Transverse colon (tissue), 4 donors: ENCODE measurements at regions not wholly inside any gene's neighbourhood (a gene's known extent, or its start where the extent isn't known, plus 50 kb on each side); places are given as distances from the start of the nearest gene placed in this dataset.

ENCODE experiments used
- DNase-seq: peaks from one replicate; pipeline ENCODE4 v3.0.0-alpha.2; 2019
- H3K27ac ChIP-seq, 4 donors: fragments of 200-600 bp; sonication (generic); 2 replicates each; pipeline ENCODE4 v1.5.1; 2016 to 2018; ENCODE audit warnings: inconsistent platforms in 4 of 4
- H3K27me3 ChIP-seq: fragments of 200-600 bp; sonication (generic); 2 replicates; pipeline ENCODE4 v1.5.1; 2017; ENCODE audit warnings: inconsistent platforms
- H3K36me3 ChIP-seq, 4 donors: fragments of 200-600 bp; sonication (generic); 2 replicates each; pipeline ENCODE4 v1.5.1; 2017 to 2019; ENCODE audit warnings: inconsistent platforms in 4 of 4
- H3K4me1 ChIP-seq, 4 donors: fragments of 200-600 bp; sonication (generic); 2 replicates each; pipeline ENCODE4 v1.5.1; 2017 to 2020; ENCODE audit warnings: inconsistent platforms in 4 of 4
- H3K4me3 ChIP-seq, 4 donors: fragments of 200-600 bp; sonication (generic); 1 replicate in 1 of 4; 2 replicates in 3 of 4; pipeline versions ENCODE4 v1.5.1 to v1.6.1; 2017 to 2019; ENCODE audit warnings: inconsistent platforms in 4 of 4
- H3K9me3 ChIP-seq, 2 donors: fragments of 200-600 bp; sonication (generic); 2 replicates each; pipeline ENCODE4 v1.5.1; 2017 to 2019; ENCODE audit warnings: inconsistent platforms in 2 of 2
- EP300 ChIP-seq: sonication (generic); formaldehyde crosslinking; IDR thresholded peaks from one replicate; pipeline ENCODE4 v1.6.1; 2017; ENCODE audit warnings: antibody characterized with exemption, low read depth
- POLR2A ChIP-seq: fragments of 450-650 bp; IDR thresholded peaks from one replicate; pipeline ENCODE4 v1.6.1; 2016; ENCODE audit warnings: antibody characterized with exemption, mild to moderate bottlenecking, moderate library complexity
- POLR2AphosphoS5 ChIP-seq, 3 donors: sonication (generic); formaldehyde crosslinking; IDR thresholded peaks; one replicate each; pipeline ENCODE4 v1.6.1; 2016; ENCODE audit warnings: antibody characterized with exemption in 3 of 3
- WGBS, 2 donors: methylation state at CpG; one replicate each; pipeline ENCODE4 v1.1.5; 2018; ENCODE audit warnings: low coverage in 1 of 2; 5-methylcytosine and 5-hydroxymethylcytosine counted together
- in situ Hi-C, 4 donors: fragments of 200-750 bp; cut with MboI; loops; one replicate each; pipeline versions ENCODE4 v1.15.0 to v1.15.1; 2017; ENCODE audit warnings: low sequenced_read_pairs in 3 of 4, low pct_ligation_motif_present in 1 of 4, low pct_unique_long_range_greater_than_20kb in 1 of 4
- intact Hi-C: fragments of 100-400 bp; cut with DNase I; formaldehyde crosslinking; loops from one replicate; pipeline ENCODE4 v1.15.1; 2023; ENCODE audit warnings: low total_unique reads
- TF ChIP-seq, protein P1 (sequence below), 5 experiments: fragments of 200-600 bp in 3 of 5; fragments of 450-650 bp in 2 of 5; sonication (generic) in 3 of 5; IDR thresholded peaks; 1 replicate in 2 of 5; 2 replicates in 3 of 5; pipeline ENCODE4 v1.5.1; 2016 to 2017; ENCODE audit warnings: antibody characterized with exemption in 5 of 5, inconsistent platforms in 3 of 5, mild to moderate bottlenecking in 2 of 5, moderate library complexity in 1 of 5

DNA sequence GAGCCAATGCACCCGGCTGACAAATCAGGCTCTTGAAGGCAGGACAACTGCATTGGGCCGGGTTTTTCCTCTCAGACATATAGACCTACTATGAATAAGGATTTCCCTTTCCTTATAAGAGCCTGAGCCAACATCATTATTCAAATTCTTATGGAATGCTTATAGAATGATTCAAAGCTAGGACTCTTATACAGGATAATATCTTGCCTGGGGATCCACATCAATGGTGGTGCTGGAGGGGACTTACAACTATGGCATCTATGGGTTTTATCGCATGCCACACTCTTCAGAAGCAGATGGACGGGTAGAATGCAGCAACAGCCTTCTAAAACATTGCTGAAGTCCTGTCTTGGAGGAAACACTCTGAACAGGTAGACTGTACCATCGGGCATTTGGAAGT is 296.8 kb upstream of the KYNU start:
- Histone ChIP-seq H3K4me1 (no peaks in the 10 kb centered on the region), H3K27me3 (no peaks in the 10 kb centered on the region), H3K4me3 (no peak overlapping the region), H3K9me3 (no peaks in the 10 kb centered on the region), H3K27ac (no peak overlapping the region), H3K36me3 (no peaks in the 10 kb centered on the region)
- intact Hi-C loops: no loop called here
- in situ Hi-C loops: no loop called here
- no peak for DNase-seq
- TF ChIP-seq, protein P1, sequence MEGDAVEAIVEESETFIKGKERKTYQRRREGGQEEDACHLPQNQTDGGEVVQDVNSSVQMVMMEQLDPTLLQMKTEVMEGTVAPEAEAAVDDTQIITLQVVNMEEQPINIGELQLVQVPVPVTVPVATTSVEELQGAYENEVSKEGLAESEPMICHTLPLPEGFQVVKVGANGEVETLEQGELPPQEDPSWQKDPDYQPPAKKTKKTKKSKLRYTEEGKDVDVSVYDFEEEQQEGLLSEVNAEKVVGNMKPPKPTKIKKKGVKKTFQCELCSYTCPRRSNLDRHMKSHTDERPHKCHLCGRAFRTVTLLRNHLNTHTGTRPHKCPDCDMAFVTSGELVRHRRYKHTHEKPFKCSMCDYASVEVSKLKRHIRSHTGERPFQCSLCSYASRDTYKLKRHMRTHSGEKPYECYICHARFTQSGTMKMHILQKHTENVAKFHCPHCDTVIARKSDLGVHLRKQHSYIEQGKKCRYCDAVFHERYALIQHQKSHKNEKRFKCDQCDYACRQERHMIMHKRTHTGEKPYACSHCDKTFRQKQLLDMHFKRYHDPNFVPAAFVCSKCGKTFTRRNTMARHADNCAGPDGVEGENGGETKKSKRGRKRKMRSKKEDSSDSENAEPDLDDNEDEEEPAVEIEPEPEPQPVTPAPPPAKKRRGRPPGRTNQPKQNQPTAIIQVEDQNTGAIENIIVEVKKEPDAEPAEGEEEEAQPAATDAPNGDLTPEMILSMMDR (IDR thresholded peaks at IDR 0.05): no peak
- TF ChIP-seq POLR2A (no peak), EP300 (no peak)
- WGBS, 2 donors: 67 to 91% methylated on average over 1 to 5 of the region's 5 CpGs

DNA sequence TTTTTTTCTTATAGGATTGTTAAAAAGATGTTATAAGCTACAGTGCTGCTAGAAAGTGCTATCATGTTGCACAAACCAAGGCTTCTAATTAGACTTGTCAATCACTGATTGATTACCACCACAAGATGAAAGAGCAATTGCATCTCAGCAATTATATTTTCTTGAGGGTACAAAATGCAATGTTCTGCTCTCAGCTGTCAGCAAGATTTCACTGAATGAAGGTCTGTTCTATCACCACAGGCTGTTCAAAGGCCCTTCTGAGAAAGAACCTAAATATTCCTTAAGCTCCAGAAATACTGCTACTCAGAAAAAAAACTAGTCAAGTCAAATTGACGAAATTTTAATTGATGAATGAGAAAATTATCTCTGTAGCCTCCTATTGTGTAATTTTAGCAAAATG is 301.9 kb upstream of the KYNU start:
- DNase-seq: no peak
- H3K4me3 ChIP-seq: no peak overlapping the region
- intact Hi-C loops: no loop called here
- no peaks in the 10 kb centered on the region for H3K27me3 ChIP-seq
- no peaks in the 10 kb centered on the region for H3K36me3 ChIP-seq
- H3K27ac ChIP-seq: no peak overlapping the region
- TF ChIP-seq, protein P1 (IDR thresholded peaks at IDR 0.05): no peak
- TF ChIP-seq POLR2AphosphoS5 (IDR thresholded peaks at IDR 0.05) (no peak), POLR2A (no peak), EP300 (no peak)
- 17 to 50% methylated on average over 1 of the region's 1 CpG for WGBS, 2 donors
- no peaks in the 10 kb centered on the region for H3K4me1 ChIP-seq
- in situ Hi-C loops: no loop called here
- H3K9me3 ChIP-seq: no peaks in the 10 kb centered on the region

DNA sequence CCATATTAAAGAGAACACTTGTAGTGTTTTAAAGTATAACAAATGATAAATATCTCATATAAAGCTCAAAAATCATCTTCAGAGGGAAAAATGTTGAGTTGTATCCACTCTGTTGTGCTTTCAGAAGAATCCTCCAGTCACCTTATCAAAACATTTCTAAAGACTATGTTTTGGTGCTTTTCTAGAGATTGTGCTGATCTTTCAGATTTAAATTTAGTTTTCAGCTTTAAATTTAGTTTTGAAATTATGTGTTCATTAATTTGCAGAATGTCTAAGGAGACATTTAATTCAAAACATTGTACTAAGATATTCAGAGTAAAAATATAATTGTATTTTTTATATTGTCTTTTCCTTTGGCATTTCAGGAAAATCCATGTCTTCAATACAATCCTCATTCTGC is 303.1 kb upstream of the KYNU start:
- no peak overlapping the region for H3K4me3 ChIP-seq

DNA sequence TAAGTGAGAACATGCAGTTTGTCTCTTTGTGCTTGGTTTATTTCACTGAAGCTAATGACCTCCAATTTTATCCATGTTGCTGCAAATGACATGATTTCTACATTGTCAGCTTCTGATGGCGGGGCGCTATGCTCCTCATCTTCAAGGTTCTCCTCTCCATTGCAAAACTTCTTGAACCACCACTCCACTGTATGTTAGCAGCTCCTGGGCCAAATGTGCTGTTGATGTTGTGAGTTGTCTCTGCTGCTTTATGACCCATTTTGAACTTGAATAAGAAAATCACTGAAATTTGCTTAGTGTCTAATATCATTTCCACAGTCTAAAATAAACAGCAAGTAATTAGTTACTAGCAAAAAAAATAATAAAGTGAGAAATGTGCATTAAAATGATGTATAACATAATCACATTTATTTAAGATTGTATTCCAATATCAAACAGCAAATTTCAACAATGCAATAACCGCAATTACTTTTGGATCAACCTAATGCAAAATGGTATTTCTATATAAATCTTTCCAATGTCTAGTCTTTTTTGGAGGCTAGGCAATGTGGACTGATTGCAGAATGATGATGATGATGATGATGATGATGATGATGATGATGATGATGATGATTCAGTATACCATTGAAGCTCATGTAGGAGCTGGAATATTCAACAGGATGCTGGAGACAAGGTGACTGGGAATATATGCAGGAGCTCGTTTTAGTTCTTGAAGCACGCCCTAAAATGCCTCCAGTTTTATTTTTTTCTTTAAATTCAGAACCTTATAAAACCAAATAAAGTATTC is 304.9 kb upstream of the KYNU start:
- Histone ChIP-seq H3K9me3 (no peaks in the 10 kb centered on the region), H3K36me3 (no peaks in the 10 kb centered on the region), H3K4me3 (no peak overlapping the region), H3K27me3 (no peaks in the 10 kb centered on the region), H3K4me1 (no peaks in the 10 kb centered on the region), H3K27ac (no peak overlapping the region)
- in situ Hi-C loops (no loop called here), intact Hi-C loops (no loop called here)
- TF ChIP-seq, protein P1 (IDR thresholded peaks at IDR 0.05): no peak
- TF ChIP-seq POLR2AphosphoS5 (IDR thresholded peaks at IDR 0.05): no peak
- TF ChIP-seq EP300: no peak
- no peak for TF ChIP-seq POLR2A
- no peak for DNase-seq
- 80 to 85% methylated on average over 5 of the region's 5 CpGs for WGBS, 2 donors

More for the DNA sequence above, 303.1 kb upstream of the KYNU start:
- Histone ChIP-seq H3K4me1 (no peaks in the 10 kb centered on the region), H3K9me3 (no peaks in the 10 kb centered on the region), H3K36me3 (no peaks in the 10 kb centered on the region), H3K27ac (no peak overlapping the region), H3K27me3 (no peaks in the 10 kb centered on the region)
- intact Hi-C loops: no loop called here
- in situ Hi-C loops: no loop called here
- no peak for DNase-seq
- TF ChIP-seq EP300 (no peak), POLR2A (no peak), POLR2AphosphoS5 (IDR thresholded peaks at IDR 0.05) (no peak)
- TF ChIP-seq, protein P1 (IDR thresholded peaks at IDR 0.05): no peak
